Epithelial cell of esophagus (primary cell): ENCODE measurements at regions not wholly inside any gene's neighbourhood (a gene's known extent, or its start where the extent isn't known, plus 50 kb on each side); places are given as distances from the start of the nearest gene placed in this dataset.

Experiments
- DNase-seq: peaks from one replicate; pipeline ENCODE4 v3.0.0; 2010; ENCODE audit warnings: low read depth
- H3K4me3 ChIP-seq: 2 replicates; pipeline ENCODE4 v1.5.1; 2011; ENCODE audit warnings: mild to moderate bottlenecking, low read length, control low read depth
- CTCF ChIP-seq: IDR thresholded peaks from 2 replicates; pipeline ENCODE4 v1.5.1; 2011; ENCODE audit warnings: low read depth, mild to moderate bottlenecking, low read length, control low read depth, inconsistent platforms; ENCODE audit not compliant: insufficient read depth; ENCODE audit errors: missing control alignments

DNA sequence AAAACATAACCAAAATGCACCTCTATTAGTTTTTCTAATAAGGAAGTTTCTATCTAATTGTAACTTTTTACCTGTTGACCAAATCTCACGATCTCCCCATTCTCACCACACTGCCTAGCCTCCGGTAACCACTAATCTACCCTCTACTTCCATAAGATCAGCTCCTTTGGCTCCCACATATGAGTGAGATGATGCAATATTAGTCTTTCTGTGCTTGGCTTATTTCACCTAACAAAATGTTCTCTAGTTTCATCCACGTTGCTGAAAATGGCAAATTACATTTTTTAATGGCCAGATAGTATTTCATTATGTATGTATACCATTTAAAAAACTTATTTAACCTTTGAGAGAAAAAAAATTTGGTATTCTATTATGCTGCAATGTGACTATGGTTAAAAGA, 379.0 kb upstream of the NXPH2 start:
- DNase-seq, result no peak
- no peak for TF ChIP-seq CTCF

GRCh38 chr2:139156730-139157129, 376.5 kb upstream of the NXPH2 start:
- no peak for DNase-seq
- no peak for TF ChIP-seq CTCF
- no peak overlapping the region for H3K4me3 ChIP-seq

More for the DNA sequence above, 379.0 kb upstream of the NXPH2 start:
- no peak overlapping the region for H3K4me3 ChIP-seq

- no peak overlapping the region for H3K4me3 ChIP-seq
- no peak for TF ChIP-seq CTCF
- no peak for DNase-seq
Observed at GRCh38 chr2:139155991-139156390, 375.8 kb upstream of the NXPH2 start.

DNA sequence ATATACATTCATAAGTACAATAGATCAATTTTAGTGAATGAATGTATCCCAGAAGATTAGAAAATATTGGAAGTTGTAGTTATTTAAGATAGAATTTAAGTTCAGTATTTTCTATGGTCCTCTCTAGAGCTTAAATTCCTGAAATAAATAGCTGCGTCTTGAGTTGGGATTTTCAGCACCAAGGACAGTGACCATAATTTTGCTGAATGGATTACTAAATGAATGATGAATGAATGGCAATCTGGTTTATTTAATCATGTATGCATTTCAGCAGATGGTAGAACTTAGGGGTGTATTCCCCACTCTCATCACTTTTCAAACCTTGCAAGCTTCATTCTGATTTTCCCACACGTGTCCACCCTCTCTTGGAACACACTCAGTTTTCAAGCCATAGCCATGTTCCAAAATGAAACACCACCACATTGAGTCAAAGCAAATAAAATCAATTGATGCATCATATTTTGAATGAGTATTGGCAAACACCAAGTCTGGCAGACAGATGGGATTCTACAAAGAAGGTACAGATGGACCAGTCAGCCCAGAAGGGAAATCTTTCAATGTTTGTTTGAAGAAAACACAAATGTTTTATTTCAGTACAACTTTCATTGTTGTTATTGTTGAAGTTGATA, 362.2 kb upstream of the NXPH2 start:
- no peak overlapping the region for H3K4me3 ChIP-seq
- TF ChIP-seq CTCF, result no peak
- peak; percentile 66 for DNase-seq

- no peak for TF ChIP-seq CTCF
- no peak overlapping the region for H3K4me3 ChIP-seq
- no peak for DNase-seq
Observed at GRCh38 chr2:139124271-139124670, 344.1 kb upstream of the NXPH2 start.

DNA sequence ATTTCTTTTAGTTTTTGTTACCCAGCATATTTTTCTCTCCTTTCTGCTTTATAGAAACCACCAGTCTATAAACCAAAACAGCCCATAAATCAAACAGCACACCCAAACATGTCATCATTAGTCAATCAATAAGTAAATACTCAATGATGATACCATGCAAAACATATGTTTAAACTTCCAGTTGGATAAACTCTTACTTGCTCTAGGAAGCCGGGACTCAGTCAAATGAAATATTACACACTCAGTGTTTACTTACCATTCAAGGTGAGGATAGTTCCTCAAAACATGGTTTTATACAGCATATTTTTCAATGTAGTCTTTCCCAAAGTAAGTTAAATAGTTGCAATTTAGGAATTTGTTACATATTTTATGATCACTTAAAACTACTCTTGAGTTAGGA, 343.6 kb upstream of the NXPH2 start:
- TF ChIP-seq CTCF, result no peak
- H3K4me3 ChIP-seq, result no peak overlapping the region
- DNase-seq, result no peak

DNA sequence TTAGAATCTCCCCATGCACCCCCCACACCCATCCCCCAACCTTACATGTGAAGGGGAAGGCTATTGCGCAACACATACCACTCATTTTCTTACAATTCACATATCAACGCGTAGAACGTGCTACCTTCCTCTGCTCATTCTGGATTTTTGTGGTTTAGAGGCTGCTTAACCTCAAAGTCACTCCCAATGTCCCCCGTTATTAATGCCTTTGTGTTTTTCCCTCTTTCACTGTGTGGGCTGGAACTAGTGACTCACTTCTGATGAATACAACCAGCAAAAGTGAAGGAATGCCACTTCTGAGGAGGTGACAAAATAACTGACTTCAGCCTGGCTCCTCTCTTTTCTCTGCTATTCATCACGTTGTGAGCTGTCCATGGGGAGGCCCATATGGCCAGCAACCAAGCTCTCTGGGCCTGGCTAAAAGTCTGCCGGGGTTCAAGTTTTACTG, 342.5 kb upstream of the NXPH2 start:
- no peak for TF ChIP-seq CTCF
- peak; percentile 70 for DNase-seq
- H3K4me3 ChIP-seq, result no peak overlapping the region
